Sigmoid colon (tissue), 6 donors: ENCODE measurements at regions not wholly inside any gene's neighbourhood (a gene's known extent, or its start where the extent isn't known, plus 50 kb on each side); places are given as distances from the start of the nearest gene placed in this dataset.

Experiments
- DNase-seq: peaks from one replicate; pipeline ENCODE4 v3.0.0-alpha.2; 2019
- H3K27ac ChIP-seq, 4 donors: fragments of 200-600 bp; sonication (generic); one replicate each; pipeline ENCODE4 v1.5.1; 2016 to 2019; ENCODE audit warnings: mild to moderate bottlenecking in 1 of 4
- H3K27me3 ChIP-seq, 3 donors: fragments of 200-600 bp; sonication (generic); one replicate each; pipeline ENCODE4 v1.5.1; 2019; ENCODE audit warnings: mild to moderate bottlenecking in 1 of 3
- H3K36me3 ChIP-seq, 4 donors: fragments of 200-600 bp; sonication (generic); one replicate each; pipeline ENCODE4 v1.5.1; 2016 to 2019
- H3K4me1 ChIP-seq, 4 donors: fragments of 200-600 bp; sonication (generic); one replicate each; pipeline ENCODE4 v1.5.1; 2017 to 2019
- H3K4me3 ChIP-seq, 4 donors: fragments of 200-600 bp; sonication (generic); one replicate each; pipeline ENCODE4 v1.5.1; 2017 to 2019; ENCODE audit warnings: mild to moderate bottlenecking in 2 of 4, moderate library complexity in 1 of 4
- H3K9me3 ChIP-seq, 4 donors: fragments of 200-600 bp in 3 of 4; sonication (generic) in 3 of 4; one replicate each; pipeline versions ENCODE4 v1.5.1 to v1.6.1; 2013 to 2019
- EP300 ChIP-seq, 4 donors: sonication (generic); formaldehyde crosslinking; IDR thresholded peaks; one replicate each; pipeline ENCODE4 v1.6.1; 2017; ENCODE audit warnings: antibody characterized with exemption in 4 of 4
- POLR2A ChIP-seq, 2 donors: fragments of 450-650 bp; IDR thresholded peaks; one replicate each; pipeline ENCODE4 v1.6.1; 2016; ENCODE audit warnings: antibody characterized with exemption in 2 of 2, mild to moderate bottlenecking in 2 of 2, moderate library complexity in 2 of 2
- POLR2AphosphoS5 ChIP-seq, 4 donors: sonication (generic); formaldehyde crosslinking; IDR thresholded peaks; one replicate each; pipeline ENCODE4 v1.6.1; 2017; ENCODE audit warnings: antibody characterized with exemption in 4 of 4
- WGBS, 2 donors: extraction: QIAGEN DNeasy Blood & Tissue Kit; methylation state at CpG; one replicate each; pipeline ENCODE4 v1.1.7; 2013; 5-methylcytosine and 5-hydroxymethylcytosine counted together
- intact Hi-C: fragments of 100-400 bp; cut with DNase I; formaldehyde crosslinking; loops from one replicate; pipeline ENCODE4 v1.15.1; 2023
- TF ChIP-seq, protein P1 (sequence below), 4 experiments: fragments of 450-650 bp in 3 of 4; fragments of 200-600 bp in 1 of 4; IDR thresholded peaks; one replicate each; pipeline ENCODE4 v1.5.1; 2016 to 2019; ENCODE audit warnings: antibody characterized with exemption in 4 of 4, mild to moderate bottlenecking in 3 of 4, moderate library complexity in 2 of 4
- donor health status: healthy with polysubstance abuse.
- donor health status: healthy.

DNA sequence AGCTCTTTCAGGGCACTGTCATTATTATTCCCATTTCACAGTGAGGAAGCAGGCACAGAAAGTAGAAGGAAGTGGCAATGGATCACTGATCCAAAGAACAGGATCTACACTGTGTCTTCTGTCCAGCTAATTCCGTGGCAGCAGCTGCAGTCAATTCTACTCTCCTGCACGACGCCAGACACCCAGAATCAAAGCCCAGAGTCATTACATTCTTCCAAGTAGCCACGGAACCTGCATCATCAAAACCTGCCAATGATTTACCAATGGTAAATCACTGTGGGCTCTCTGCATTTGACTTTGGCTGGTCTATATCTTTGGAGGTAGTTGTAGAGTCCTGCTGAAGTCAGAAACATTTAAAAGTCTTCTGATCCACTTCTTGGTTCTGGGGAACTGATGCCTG, 767.7 kb downstream of the LIG4 start:
- 16 to 61% methylated on average over 4 of the region's 4 CpGs for WGBS, 2 donors
- no peak overlapping the region for H3K27ac ChIP-seq
- DNase-seq = no peak
- no peaks in the 10 kb centered on the region for H3K4me1 ChIP-seq
- no peak overlapping the region for H3K4me3 ChIP-seq
- no peaks in the 10 kb centered on the region for H3K36me3 ChIP-seq
- no peaks in the 10 kb centered on the region for H3K9me3 ChIP-seq
- no peaks in the 10 kb centered on the region for H3K27me3 ChIP-seq
- intact Hi-C loops = no loop called here
- TF ChIP-seq POLR2AphosphoS5 (IDR thresholded peaks at IDR 0.05) = no peak

DNA sequence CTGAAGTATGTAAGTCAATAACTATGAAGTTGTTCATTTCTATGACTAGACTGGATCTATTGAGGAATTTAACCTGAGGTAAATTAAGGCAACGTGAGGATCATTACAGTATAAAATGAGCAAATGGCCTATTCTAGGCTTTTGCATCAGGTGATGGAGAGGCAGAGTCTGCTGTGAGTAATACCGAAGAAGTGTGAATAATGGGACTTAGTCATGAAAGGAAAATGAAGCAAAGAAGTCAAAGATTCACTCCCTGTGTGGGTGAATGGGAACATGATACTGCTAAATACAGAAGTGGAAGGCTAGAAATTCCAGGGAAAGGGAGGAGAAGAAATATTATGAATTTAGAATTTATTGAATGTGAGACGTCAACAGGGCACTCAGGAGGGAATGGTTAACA, 774.1 kb downstream of the LIG4 start:
- WGBS, 2 donors = 71 to 84% methylated on average over 3 of the region's 3 CpGs
- intact Hi-C loops = no loop called here
- Histone ChIP-seq H3K27me3 (no peaks in the 10 kb centered on the region), H3K27ac (no peak overlapping the region), H3K4me1 (no peaks in the 10 kb centered on the region), H3K4me3 (no peak overlapping the region), H3K36me3 (no peaks in the 10 kb centered on the region), H3K9me3 (no peaks in the 10 kb centered on the region)
- DNase-seq = no peak
- TF ChIP-seq EP300 (IDR thresholded peaks at IDR 0.05) (no peak), POLR2AphosphoS5 (IDR thresholded peaks at IDR 0.05) (no peak), POLR2A (IDR thresholded peaks at IDR 0.05) (no peak)
- TF ChIP-seq, protein P1, sequence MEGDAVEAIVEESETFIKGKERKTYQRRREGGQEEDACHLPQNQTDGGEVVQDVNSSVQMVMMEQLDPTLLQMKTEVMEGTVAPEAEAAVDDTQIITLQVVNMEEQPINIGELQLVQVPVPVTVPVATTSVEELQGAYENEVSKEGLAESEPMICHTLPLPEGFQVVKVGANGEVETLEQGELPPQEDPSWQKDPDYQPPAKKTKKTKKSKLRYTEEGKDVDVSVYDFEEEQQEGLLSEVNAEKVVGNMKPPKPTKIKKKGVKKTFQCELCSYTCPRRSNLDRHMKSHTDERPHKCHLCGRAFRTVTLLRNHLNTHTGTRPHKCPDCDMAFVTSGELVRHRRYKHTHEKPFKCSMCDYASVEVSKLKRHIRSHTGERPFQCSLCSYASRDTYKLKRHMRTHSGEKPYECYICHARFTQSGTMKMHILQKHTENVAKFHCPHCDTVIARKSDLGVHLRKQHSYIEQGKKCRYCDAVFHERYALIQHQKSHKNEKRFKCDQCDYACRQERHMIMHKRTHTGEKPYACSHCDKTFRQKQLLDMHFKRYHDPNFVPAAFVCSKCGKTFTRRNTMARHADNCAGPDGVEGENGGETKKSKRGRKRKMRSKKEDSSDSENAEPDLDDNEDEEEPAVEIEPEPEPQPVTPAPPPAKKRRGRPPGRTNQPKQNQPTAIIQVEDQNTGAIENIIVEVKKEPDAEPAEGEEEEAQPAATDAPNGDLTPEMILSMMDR (IDR thresholded peaks at IDR 0.05) = no peak

DNA sequence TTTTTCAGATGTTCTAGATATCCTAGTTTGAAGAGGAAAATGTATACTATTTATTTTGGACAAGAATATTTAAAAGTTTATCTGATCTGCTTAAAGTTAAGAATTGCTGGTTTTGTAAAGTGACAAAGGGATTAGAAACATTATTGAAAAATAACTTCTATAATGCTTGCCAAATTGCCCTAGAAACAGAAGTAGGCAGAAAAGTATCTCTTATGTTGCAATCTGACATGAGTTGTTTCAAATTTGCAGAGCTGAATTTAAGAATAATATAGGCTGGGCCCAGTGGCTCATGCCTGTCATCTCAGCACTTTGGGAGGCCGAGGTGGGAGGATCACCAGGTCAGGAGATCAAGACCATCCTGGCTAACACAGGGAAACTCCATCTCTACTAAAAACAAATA, 777.1 kb downstream of the LIG4 start:
- no peaks in the 10 kb centered on the region for H3K27me3 ChIP-seq
- no peak overlapping the region for H3K27ac ChIP-seq
- no peak overlapping the region for H3K4me3 ChIP-seq
- no peaks in the 10 kb centered on the region for H3K4me1 ChIP-seq
- DNase-seq = no peak
- no peaks in the 10 kb centered on the region for H3K36me3 ChIP-seq
- H3K9me3 ChIP-seq = no peaks in the 10 kb centered on the region
- 69 to 91% methylated on average over 1 of the region's 1 CpG for WGBS, 2 donors
- TF ChIP-seq, protein P1 (IDR thresholded peaks at IDR 0.05) = no peak
- no peak for TF ChIP-seq POLR2A (IDR thresholded peaks at IDR 0.05)
- TF ChIP-seq POLR2AphosphoS5 (IDR thresholded peaks at IDR 0.05) = no peak
- no peak for TF ChIP-seq EP300 (IDR thresholded peaks at IDR 0.05)
- intact Hi-C loops = no loop called here

DNA sequence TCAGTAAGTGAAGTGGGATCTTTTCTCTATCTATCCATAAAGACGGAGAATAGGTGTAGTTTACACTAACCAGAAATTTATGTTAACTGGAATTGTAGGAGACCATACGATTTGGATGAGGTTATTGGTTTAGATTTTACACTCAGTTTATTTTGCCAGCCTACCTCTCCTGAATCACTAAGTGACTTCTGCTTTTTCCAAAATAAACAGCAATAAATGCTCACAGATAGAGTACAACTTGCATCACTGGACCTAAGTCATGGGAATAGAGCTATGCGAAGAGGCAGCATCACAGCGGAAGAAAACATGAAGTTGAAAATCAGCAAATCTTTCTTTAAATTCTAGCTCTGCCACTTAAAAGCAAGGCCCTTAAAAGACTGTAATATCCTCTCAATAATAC, 781.0 kb downstream of the LIG4 start:
- H3K4me1 ChIP-seq = no peaks in the 10 kb centered on the region
- TF ChIP-seq, protein P1 (IDR thresholded peaks at IDR 0.05) = no peak
- TF ChIP-seq POLR2A (IDR thresholded peaks at IDR 0.05) (no peak), EP300 (IDR thresholded peaks at IDR 0.05) (no peak), POLR2AphosphoS5 (IDR thresholded peaks at IDR 0.05) (no peak)
- no peak overlapping the region for H3K27ac ChIP-seq
- H3K27me3 ChIP-seq = no peaks in the 10 kb centered on the region
- H3K4me3 ChIP-seq = no peak overlapping the region
- intact Hi-C loops = no loop called here
- H3K36me3 ChIP-seq = no peaks in the 10 kb centered on the region
- WGBS, 2 donors = 70 to 79% methylated on average over 4 of the region's 4 CpGs
- H3K9me3 ChIP-seq = no peaks in the 10 kb centered on the region
- no peak for DNase-seq

DNA sequence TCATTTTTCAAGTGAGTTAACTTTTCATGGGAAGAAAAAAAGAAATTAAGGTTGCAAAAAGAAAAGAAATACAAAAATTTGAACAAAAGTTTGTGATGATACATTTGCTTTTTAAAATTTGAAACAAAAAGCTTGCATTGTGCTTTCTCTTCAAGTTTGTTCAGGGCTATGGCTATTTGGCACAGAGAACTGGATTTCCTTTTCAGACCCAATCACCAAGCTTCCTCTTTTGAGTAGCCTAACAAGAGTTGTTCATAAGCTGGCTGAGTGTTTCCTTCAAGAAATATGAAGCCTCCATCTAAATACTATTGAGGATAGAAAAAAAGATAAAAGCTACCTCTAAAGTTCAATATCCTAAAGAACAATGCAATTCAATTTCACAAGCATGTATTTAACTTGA, 787.8 kb downstream of the LIG4 start:
- no peaks in the 10 kb centered on the region for H3K36me3 ChIP-seq
- no peak for DNase-seq
- TF ChIP-seq POLR2A (IDR thresholded peaks at IDR 0.05) = no peak
- TF ChIP-seq POLR2AphosphoS5 (IDR thresholded peaks at IDR 0.05) = no peak
- TF ChIP-seq, protein P1 (IDR thresholded peaks at IDR 0.05) = no peak
- no peak for TF ChIP-seq EP300 (IDR thresholded peaks at IDR 0.05)

More for the DNA sequence above, 787.8 kb downstream of the LIG4 start:
- no peak overlapping the region for H3K27ac ChIP-seq
- no peaks in the 10 kb centered on the region for H3K4me1 ChIP-seq
- peaks cover 0 to 3% (median 0%) of the 10 kb centered on the region in 4 donors for H3K9me3 ChIP-seq
- no peaks in the 10 kb centered on the region for H3K27me3 ChIP-seq
- no peak overlapping the region for H3K4me3 ChIP-seq
- intact Hi-C loops = no loop called here
